Adrenal gland (tissue), 5 donors: ENCODE measurements at regions not wholly inside any gene's neighbourhood (a gene's known extent, or its start where the extent isn't known, plus 50 kb on each side); places are given as distances from the start of the nearest gene placed in this dataset.

Source experiments
- POLR2A ChIP-seq, 2 donors: fragments of 450-650 bp; IDR thresholded peaks; one replicate each; pipeline ENCODE4 v1.6.1; 2017; ENCODE audit warnings: antibody characterized with exemption in 2 of 2, mild to moderate bottlenecking in 2 of 2, moderate library complexity in 1 of 2
- TF ChIP-seq, protein P1 (sequence below), 6 experiments: fragments of 450-650 bp in 4 of 6; fragments of 200-600 bp in 2 of 6; sonication (generic) in 1 of 6; IDR thresholded peaks; 1 replicate in 5 of 6; 2 replicates in 1 of 6; pipeline versions ENCODE4 v1.5.1 to v1.8.0; 2016 to 2021; ENCODE audit warnings: antibody characterized with exemption in 6 of 6, mild to moderate bottlenecking in 2 of 6, moderate library complexity in 1 of 6
- donor health status: DM: no; HTN: no; CAD: no.

GRCh38 chr13:61252213-61252612 is 163.4 kb downstream of the PCDH20 start:
- TF ChIP-seq POLR2A (IDR thresholded peaks at IDR 0.05) = no peak
- TF ChIP-seq, protein P1, sequence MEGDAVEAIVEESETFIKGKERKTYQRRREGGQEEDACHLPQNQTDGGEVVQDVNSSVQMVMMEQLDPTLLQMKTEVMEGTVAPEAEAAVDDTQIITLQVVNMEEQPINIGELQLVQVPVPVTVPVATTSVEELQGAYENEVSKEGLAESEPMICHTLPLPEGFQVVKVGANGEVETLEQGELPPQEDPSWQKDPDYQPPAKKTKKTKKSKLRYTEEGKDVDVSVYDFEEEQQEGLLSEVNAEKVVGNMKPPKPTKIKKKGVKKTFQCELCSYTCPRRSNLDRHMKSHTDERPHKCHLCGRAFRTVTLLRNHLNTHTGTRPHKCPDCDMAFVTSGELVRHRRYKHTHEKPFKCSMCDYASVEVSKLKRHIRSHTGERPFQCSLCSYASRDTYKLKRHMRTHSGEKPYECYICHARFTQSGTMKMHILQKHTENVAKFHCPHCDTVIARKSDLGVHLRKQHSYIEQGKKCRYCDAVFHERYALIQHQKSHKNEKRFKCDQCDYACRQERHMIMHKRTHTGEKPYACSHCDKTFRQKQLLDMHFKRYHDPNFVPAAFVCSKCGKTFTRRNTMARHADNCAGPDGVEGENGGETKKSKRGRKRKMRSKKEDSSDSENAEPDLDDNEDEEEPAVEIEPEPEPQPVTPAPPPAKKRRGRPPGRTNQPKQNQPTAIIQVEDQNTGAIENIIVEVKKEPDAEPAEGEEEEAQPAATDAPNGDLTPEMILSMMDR (IDR thresholded peaks at IDR 0.05) = no peak
